ENCODE measurements at regions not wholly inside any gene's neighbourhood (a gene's known extent, or its start where the extent isn't known, plus 50 kb on each side); places are given as distances from the start of the nearest gene placed in this dataset.

GRCh38 chr12:114799574-114800487 lies 115.9 kb upstream of the TBX3 start (continued):
- TF ChIP-seq SP4 (IDR thresholded peaks at IDR 0.05; ENCODE audit: low read length) = no peak
- TF ChIP-seq SP1 (IDR thresholded peaks at IDR 0.05; ENCODE audit: low read depth, low read length) = no peak

Measured in H1 (cell line).